ENCODE measurements at regions not wholly inside any gene's neighbourhood (a gene's known extent, or its start where the extent isn't known, plus 50 kb on each side); places are given as distances from the start of the nearest gene placed in this dataset.
"Not testable (repeated sequence)": the region's sequence is repeated elsewhere in the genome, so short reads cannot be mapped to it uniquely, and the experiment has no call there.

DNA sequence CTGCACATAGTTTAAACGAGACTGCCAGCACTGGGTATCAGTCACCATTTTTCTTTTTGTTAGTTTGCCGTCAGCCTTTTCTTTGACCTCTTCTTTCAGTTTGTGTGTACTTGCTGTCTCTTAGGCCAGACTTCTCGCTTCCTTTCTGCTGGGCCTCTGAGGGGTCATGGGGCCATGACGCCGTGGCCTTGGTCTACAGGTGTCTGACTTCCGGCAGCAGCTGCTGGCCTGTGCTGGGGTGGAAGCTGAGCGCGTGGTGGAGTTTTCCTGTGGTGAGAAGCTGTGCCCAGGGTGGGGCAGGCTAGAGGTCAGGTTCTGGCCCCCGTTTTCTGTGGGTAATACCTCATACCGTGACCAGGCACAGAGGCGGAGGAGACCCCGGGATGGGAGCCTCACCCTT, 101.6 kb upstream of the PZP start:
- not testable (repeated sequence) for H3K27me3 Mint-ChIP-seq; H3K4me3 Mint-ChIP-seq; H3K27ac Mint-ChIP-seq; H3K36me3 Mint-ChIP-seq (ENCODE audit: low read depth); H3K4me1 Mint-ChIP-seq; ATAC-seq; H3K9me3 ChIP-seq (ENCODE audit: control insufficient read depth, low read length, poor library complexity, severe bottlenecking); DNase-seq

DNA sequence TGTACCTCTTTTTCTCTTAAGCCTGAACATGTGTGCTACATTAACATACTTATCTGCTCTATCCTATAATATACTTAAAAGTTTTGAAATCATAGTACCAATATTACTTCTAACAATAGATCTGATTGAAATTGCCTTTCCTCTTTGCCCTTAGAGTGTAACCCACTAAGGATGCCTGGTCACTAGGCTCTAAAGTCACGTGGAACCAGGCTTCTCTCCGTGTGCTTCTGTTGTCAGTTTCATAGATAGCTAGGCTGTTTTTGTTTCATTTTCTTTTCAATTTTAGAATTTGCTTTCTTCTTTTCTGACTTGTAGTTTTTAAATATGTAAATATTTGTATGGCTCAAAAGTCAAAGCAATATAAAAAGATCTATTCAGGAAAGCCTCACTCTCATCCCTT, 100.5 kb upstream of the PZP start:
- not testable (repeated sequence) for ATAC-seq; H3K36me3 Mint-ChIP-seq (ENCODE audit: low read depth); H3K4me3 Mint-ChIP-seq; H3K4me1 Mint-ChIP-seq; H3K27me3 Mint-ChIP-seq; DNase-seq; H3K27ac Mint-ChIP-seq; H3K9me3 ChIP-seq (ENCODE audit: control insufficient read depth, low read length, poor library complexity, severe bottlenecking)

DNA sequence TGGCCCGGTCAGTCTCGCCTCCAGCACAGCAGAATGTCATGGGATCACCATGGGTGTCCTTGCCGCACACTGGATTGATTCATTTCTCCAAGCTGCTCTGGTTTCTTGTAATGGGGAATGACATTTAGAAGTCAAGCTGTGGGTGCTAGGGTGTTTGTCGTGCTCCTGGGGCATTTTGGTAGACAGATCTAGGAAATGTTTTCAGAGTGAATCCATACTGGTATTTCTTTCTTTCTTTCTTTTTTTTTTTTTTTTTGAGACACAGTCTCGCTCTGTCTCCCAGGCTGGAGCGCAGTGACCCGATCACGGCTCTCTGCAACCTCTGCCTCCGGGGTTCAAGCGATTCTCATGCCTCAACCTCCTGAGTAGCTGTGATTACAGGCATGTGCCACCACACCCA, 100.0 kb upstream of the PZP start:
- DNase-seq; H3K27ac Mint-ChIP-seq; H3K36me3 Mint-ChIP-seq (ENCODE audit: low read depth); H3K4me3 Mint-ChIP-seq; H3K4me1 Mint-ChIP-seq; H3K27me3 Mint-ChIP-seq; ATAC-seq; H3K9me3 ChIP-seq (ENCODE audit: control insufficient read depth, low read length, poor library complexity, severe bottlenecking): not testable (repeated sequence)

- not testable (repeated sequence) for ATAC-seq; H3K4me1 Mint-ChIP-seq; H3K27ac Mint-ChIP-seq; H3K36me3 Mint-ChIP-seq (ENCODE audit: low read depth); H3K4me3 Mint-ChIP-seq; H3K27me3 Mint-ChIP-seq; DNase-seq; H3K9me3 ChIP-seq (ENCODE audit: control insufficient read depth, low read length, poor library complexity, severe bottlenecking)
Measured at GRCh38 chr12:9307255-9307654, 99.1 kb upstream of the PZP start.

- H3K27ac Mint-ChIP-seq; H3K36me3 Mint-ChIP-seq (ENCODE audit: low read depth); H3K27me3 Mint-ChIP-seq; H3K9me3 ChIP-seq (ENCODE audit: control insufficient read depth, low read length, poor library complexity, severe bottlenecking); DNase-seq; H3K4me1 Mint-ChIP-seq; H3K4me3 Mint-ChIP-seq; ATAC-seq: not testable (repeated sequence)
Measured at GRCh38 chr12:9306004-9306403, 97.8 kb upstream of the PZP start.

DNA sequence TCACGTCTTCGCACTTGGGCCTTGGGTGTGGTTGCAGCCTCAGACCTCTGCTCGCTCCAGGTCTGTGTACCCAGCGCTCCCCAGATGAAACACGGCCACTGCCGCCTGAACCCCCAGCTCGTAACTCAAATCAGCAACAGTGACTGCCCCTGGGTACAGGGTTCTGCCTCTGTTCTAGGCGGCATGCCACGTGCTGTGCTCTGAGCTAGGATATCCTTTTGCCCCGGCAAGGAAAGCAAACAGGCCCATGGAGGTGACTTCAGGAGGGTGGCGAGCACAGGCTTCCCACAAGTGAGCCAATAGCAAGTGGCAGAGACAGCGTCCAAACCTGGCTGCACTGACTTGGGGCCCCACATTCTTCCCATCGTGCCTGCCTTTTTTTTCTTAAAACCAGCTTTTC, 96.3 kb upstream of the PZP start:
- H3K4me3 Mint-ChIP-seq; H3K27ac Mint-ChIP-seq; H3K27me3 Mint-ChIP-seq; ATAC-seq; H3K36me3 Mint-ChIP-seq (ENCODE audit: low read depth); DNase-seq; H3K4me1 Mint-ChIP-seq; H3K9me3 ChIP-seq (ENCODE audit: control insufficient read depth, low read length, poor library complexity, severe bottlenecking): not testable (repeated sequence)

GRCh38 chr12:9295872-9296271, 87.7 kb upstream of the PZP start:
- not testable (repeated sequence) for H3K27me3 Mint-ChIP-seq; H3K27ac Mint-ChIP-seq; H3K36me3 Mint-ChIP-seq (ENCODE audit: low read depth); DNase-seq; H3K9me3 ChIP-seq (ENCODE audit: control insufficient read depth, low read length, poor library complexity, severe bottlenecking); H3K4me1 Mint-ChIP-seq; H3K4me3 Mint-ChIP-seq
- ATAC-seq: peak; percentile 81

- not testable (repeated sequence) for H3K27ac Mint-ChIP-seq
Measured at GRCh38 chr12:9294072-9294620, 86.0 kb upstream of the PZP start.

DNA sequence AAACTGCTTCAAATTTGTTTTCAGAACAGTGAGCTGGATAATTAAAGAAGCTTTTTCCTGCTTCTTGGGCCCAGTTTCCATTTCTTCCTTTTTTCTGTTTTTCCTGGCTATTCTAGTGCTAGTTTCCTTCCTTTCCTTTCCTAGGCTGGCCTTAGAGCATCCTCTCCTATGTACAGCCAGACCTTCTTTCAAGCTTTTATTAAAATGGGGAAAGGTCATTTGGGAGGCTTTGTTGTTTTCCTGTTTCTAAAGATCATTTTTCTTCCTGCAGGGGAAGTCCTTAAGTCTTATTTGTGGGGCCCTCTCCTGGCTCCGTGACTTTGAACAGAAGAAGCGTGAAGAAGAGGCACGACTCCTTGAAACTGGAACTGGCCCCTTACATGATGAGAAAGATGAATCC, 85.2 kb upstream of the PZP start:
- H3K4me1 Mint-ChIP-seq; ATAC-seq; H3K36me3 Mint-ChIP-seq (ENCODE audit: low read depth); DNase-seq; H3K9me3 ChIP-seq (ENCODE audit: control insufficient read depth, low read length, poor library complexity, severe bottlenecking); H3K27ac Mint-ChIP-seq; H3K4me3 Mint-ChIP-seq; H3K27me3 Mint-ChIP-seq: not testable (repeated sequence)

More at GRCh38 chr12:9294072-9294620, 86.0 kb upstream of the PZP start:
- not testable (repeated sequence) for H3K27me3 Mint-ChIP-seq; H3K9me3 ChIP-seq (ENCODE audit: control insufficient read depth, low read length, poor library complexity, severe bottlenecking); H3K4me1 Mint-ChIP-seq; DNase-seq; H3K36me3 Mint-ChIP-seq (ENCODE audit: low read depth); ATAC-seq; H3K4me3 Mint-ChIP-seq

DNA sequence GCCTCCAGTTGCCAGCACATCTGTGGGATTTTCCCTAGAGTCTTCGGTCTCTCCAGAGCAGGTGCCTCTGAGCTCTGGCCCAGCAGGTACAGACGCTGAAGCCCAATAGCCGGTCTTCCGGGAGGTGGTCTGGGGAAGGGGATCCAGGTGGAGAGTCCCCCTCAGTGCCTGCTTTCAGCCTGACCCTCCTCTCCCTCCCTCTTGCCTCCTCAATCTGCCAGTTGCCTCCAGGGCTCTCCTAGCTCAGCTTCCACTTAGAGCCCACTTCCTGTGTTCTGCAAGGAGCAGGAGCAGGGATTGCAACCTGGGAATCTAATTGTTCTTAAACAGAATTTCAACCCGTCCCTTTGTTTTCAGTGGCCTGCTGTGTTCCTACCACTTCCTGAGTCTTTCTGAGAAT, 81.8 kb upstream of the PZP start:
- not testable (repeated sequence) for H3K4me1 Mint-ChIP-seq; ATAC-seq; H3K27me3 Mint-ChIP-seq; H3K36me3 Mint-ChIP-seq (ENCODE audit: low read depth); DNase-seq; H3K27ac Mint-ChIP-seq; H3K9me3 ChIP-seq (ENCODE audit: control insufficient read depth, low read length, poor library complexity, severe bottlenecking)
- peak overlapping the region; percentile 41 for H3K4me3 Mint-ChIP-seq

GRCh38 chr12:9284724-9285123, 76.5 kb upstream of the PZP start:
- ATAC-seq; H3K27ac Mint-ChIP-seq; H3K36me3 Mint-ChIP-seq (ENCODE audit: low read depth); H3K4me1 Mint-ChIP-seq; H3K4me3 Mint-ChIP-seq; H3K9me3 ChIP-seq (ENCODE audit: control insufficient read depth, low read length, poor library complexity, severe bottlenecking); DNase-seq: not testable (repeated sequence)
- H3K27me3 Mint-ChIP-seq: peaks cover 15% of the 10 kb centered on the region

DNA sequence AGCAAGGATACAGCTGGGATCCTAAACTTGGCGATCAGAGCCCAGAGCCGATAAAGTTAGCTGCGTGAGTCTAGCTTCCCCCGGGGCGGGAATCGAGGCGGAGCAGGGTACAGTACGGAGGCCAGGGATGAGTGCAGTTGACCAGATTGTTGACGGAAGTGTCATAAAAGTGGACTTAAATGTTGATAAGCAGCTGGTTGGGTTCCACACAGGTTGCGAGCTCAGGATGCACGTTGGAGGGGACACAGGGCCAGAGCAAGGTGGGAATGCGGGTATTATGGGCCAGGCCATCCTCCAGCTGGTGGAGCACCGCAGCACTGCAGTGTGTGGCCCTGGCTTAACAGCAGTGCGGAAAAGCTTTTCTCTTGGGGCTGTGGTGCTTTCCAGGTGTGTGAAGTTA, 76.0 kb upstream of the PZP start:
- not testable (repeated sequence) for H3K36me3 Mint-ChIP-seq (ENCODE audit: low read depth); H3K27ac Mint-ChIP-seq; H3K9me3 ChIP-seq (ENCODE audit: control insufficient read depth, low read length, poor library complexity, severe bottlenecking); H3K4me1 Mint-ChIP-seq; H3K4me3 Mint-ChIP-seq
- peaks cover 15% of the 10 kb centered on the region for H3K27me3 Mint-ChIP-seq
- peak; percentile 40 for ATAC-seq
- peak in 1 of 3 donors; percentile 10 for DNase-seq

DNA sequence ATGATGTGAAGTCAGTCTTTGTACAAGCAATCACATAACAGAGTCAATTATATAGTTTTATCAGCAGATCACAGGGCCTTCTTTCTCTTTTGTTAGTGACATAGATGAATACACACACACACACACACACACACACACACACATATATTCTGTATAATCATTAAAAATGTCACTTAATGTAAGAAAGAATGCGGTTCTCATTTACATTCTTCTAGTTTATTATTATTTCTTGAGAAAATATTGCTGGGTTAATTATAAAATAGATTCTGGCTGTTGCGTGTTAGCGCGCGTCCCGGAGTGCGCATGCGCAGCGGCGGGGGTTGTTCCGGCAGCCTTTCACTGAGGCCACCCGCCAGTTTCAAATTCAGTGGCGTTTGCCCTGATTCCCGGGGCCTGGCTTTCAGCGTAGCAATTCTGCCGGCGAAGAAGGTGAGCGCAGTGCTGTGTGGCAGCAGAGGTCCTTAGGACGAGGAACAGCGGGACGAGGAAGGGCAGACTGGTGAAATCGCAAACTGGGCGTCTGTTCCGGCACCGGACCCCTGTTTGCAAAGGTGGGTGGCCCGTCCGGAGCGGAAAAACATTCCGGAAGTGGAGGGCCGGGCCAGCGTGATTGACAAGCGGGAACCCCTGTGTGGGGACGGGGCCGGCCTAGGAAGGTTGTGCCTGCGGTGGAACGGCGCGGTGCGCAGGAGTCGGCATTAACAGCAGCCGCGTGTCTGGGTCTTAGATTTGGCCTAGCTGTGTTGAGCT, 75.3 kb upstream of the PZP start:
- peak overlapping the region; percentile 87 for H3K4me3 Mint-ChIP-seq
- H3K9me3 ChIP-seq (ENCODE audit: control insufficient read depth, low read length, poor library complexity, severe bottlenecking); H3K4me1 Mint-ChIP-seq; H3K36me3 Mint-ChIP-seq (ENCODE audit: low read depth): not testable (repeated sequence)
- ATAC-seq (peak; percentile 67), DNase-seq (peak; percentile 58 to 81 (median 64))
- peaks cover 15% of the 10 kb centered on the region for H3K27me3 Mint-ChIP-seq
- peak overlapping the region; percentile 56 for H3K27ac Mint-ChIP-seq

DNA sequence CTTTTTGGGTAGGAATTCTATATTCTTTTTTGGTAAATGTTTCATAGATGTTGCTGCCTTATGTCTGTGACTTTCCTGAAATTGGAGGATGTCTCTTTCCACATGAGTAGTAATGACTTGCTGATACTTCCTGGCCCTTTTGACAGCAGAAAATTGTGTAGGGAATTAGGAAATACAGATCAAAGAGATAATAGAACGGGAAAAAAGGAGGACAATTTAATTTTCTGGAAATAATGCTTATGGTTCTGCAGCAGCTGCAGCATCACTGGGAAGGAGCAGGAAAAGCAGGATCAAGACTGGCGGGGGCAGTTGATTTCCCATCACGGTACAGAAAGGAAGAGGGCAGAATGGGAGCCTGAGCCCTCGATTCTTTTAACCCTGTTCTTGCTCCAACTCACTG, 68.8 kb upstream of the PZP start:
- H3K9me3 ChIP-seq (ENCODE audit: control insufficient read depth, low read length, poor library complexity, severe bottlenecking): no peaks in the 10 kb centered on the region
- no peak for ATAC-seq
- no peak for DNase-seq
- H3K4me1 Mint-ChIP-seq: no peaks in the 10 kb centered on the region
- H3K27ac Mint-ChIP-seq: no peak overlapping the region
- H3K27me3 Mint-ChIP-seq: peaks cover 47% of the 10 kb centered on the region
- no peak overlapping the region for H3K4me3 Mint-ChIP-seq
- peaks cover 5% of the 10 kb centered on the region for H3K36me3 Mint-ChIP-seq (ENCODE audit: low read depth)
